Bone marrow (tissue), 2 donors: ENCODE measurements at regions not wholly inside any gene's neighbourhood (a gene's known extent, or its start where the extent isn't known, plus 50 kb on each side); places are given as distances from the start of the nearest gene placed in this dataset.

Experiments
- DNase-seq, 2 donors: peaks; one replicate each; lab custom pipeline; 2025; lab: John Stamatoyannopoulos, UW

DNA sequence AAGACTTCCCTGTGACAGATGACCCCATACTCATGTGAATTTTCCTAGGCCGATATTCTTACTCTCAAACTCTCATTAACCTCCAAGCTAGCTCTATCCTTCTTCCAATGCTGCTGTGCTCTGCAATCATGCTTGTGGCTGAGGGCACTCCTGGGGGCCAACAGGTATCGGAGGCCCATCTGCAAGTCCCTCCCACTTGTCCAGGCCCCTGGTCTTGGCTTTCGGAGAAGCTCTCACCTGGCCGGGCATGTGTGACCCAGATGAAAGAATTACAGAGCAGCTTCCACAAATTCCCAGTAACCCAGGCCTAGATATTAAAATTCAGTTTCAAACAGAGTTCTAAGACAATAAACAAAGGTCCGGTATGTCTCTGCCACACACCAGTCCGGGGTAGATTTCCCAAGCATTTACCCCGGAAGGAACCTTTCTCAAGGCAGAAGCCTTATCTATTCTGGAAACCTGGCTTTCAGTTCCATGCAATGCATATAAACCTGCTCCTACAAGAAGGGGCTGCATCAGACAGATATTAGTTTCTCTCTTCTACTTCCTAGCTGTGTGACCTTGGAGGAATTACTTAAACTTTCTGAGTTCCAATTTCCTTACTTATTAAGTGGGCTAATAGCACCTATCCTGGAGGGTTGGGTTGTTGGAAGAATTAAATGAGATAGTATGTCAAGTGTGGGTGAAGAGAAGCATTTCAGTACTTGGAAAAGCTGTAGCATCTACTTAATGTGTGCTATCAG lies 270.8 kb downstream of the PTTG2 start:
- DNase-seq = no peak

DNA sequence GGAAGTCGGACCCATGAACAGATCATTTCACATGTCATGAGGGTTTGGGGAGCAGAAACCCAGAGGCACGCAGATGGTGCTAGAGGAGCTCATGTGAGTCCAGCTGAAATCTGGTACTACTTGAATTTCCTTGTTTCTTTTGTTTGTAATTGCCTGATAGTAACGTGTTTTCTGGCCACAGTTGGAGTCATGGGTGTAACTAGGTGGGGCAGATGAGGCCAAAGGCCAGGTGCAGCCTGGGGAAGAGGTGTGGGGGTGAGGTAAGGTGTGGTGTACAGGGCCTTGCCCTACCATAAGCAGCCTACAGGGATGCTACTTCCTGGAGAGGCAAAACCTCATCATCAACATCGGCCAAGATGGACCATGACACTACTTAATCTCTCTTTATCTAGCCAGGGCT lies 271.4 kb downstream of the PTTG2 start:
- DNase-seq = no peak

DNA sequence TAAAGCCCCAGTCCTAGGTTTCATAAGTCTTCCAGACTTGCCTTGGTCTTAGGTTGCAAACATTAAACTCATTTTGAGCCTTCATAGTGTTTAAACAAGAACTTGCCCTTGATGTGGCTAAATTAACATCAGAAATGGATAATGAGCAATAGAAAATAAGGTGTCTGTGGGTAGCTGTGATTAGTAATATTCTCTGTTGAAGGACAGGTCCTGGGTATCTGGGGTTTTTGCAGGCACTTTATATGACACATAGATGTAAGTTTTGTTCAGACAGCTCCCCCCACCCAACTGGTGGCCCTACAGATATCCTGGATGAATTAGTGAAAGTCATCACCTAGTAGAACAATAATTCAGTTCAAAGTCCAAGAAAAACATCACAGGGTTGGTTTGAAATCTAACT lies 272.5 kb downstream of the PTTG2 start:
- no peak for DNase-seq

DNA sequence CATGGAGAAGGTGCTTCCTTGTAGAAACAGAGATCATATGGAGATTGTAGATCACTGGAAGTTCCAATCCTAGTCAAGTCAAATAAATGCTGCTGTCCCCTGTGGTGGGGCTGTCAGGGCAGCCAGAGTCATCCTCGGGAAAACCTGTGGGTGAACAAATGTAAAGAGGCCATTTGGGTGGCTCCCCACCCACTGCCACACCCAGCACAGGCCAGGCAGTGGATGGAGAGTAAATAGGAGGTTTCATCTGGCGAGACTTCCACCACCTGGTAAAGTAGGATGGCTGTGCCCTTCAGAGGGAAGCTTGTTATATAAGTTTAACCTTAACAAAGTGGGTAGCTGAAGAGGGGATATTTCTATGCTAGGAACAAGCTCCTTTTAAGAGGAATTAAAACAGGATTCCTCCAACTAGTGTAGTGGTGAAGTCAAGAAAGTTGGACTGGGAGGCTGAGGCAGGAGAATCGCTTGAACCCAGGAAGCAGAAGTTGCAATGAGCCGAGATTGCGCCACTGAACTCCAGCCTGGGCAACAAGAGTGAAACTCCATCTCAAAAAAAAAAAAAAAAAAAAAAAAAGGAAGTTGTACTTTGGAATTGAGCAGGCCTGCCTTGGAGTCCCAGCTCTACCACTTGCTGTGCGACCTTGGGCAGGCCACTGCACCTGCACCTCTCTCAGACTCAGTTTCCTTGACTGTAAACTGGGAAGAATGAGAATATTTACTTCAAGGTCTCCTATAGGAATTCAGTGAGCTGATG lies 273.7 kb downstream of the PTTG2 start:
- DNase-seq = no peak

DNA sequence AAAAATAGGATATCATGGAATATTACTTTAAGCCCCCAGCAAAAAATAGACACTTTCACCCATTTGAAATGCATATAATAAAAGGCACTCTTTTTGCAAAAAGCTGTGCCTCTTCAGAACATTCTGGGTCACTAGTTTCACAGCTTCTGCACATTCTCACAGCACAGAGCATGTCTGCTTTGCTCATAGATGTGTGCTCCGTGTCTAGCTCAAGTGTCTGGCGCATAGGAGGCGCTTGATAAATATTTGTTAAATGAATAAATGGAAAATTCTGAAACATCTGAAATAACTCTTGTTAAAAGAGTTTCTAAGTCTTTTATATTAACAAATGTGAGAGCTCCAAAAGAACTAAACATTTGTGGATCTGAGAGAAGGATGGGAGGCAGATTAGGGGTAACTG lies 275.2 kb downstream of the PTTG2 start:
- DNase-seq = no peak

DNA sequence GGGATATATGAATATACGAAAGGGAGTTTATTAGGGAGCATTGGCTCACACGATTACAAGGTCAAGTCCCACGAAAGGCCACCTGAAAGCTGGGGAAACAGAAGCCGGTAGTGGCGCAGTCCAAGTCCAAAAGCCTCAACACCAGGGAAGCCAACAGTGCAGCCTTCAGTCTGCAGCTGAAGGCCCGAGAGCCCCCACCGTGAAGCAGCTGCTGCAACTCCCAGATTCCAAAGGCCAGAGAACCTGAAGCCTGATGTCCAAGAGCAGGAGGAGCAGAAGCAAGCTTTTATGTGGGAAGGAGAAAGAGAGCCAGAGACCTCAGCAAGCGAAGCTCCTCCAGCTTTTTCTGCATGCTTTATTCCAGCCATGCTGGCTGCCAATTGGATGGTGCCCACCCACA lies 275.8 kb downstream of the PTTG2 start:
- no peak for DNase-seq

DNA sequence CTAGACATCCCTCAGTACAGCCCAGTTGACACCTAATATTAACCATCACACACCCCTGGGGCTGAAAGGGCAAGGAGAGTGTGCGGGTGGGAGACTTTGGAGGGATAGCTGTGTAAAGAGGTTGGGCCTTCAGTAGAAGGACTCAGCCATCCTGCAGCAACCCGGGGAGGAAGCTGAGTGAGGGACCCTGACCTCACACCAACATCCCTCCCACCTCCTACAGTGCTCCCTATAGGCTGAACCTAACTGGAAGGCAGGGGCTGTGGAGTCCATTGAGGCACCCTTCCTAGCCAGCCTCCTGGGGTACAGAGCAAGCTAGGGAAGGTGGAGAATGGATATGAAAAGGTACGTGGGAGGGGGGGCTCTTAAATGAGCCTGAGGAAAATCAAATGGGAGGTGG lies 276.3 kb downstream of the PTTG2 start:
- no peak for DNase-seq

DNA sequence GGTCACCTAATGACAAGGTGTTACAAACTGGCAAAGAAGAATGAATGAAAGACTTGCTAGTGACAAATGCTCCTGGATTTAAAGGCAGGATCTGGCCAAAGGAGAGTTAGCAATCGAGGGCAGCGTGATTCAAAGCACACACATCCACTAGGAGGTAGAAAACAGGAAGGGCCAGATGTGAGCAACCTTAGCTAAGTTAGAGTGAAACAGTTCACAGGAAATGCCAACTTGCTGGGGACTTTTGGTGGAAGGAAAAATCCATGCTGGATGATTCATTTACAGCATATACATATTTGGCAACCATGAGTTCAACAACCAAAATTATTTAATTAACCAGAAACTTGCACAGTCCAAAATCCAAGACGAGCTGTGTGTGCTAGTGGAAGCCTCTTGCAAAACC lies 276.9 kb downstream of the PTTG2 start:
- no peak for DNase-seq

DNA sequence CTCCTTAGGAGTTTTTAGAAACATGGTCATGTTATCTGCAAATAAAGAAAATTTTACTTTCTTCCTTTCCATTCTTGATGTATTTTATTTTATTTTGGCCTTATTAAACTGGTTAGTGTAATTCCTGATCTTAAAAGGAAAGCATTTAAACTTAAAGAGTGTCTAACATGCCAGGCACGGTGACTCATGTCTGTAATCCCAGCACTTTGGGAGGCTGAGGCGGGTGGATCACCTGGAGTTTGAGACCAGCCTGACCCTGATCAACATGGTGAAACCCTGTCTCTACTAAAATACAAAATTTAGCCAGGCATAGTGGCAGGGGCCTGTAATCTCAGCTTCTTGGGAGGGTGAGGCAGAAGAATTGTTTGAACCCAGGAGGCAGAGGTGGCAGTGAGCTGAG lies 281.3 kb downstream of the PTTG2 start:
- no peak for DNase-seq

DNA sequence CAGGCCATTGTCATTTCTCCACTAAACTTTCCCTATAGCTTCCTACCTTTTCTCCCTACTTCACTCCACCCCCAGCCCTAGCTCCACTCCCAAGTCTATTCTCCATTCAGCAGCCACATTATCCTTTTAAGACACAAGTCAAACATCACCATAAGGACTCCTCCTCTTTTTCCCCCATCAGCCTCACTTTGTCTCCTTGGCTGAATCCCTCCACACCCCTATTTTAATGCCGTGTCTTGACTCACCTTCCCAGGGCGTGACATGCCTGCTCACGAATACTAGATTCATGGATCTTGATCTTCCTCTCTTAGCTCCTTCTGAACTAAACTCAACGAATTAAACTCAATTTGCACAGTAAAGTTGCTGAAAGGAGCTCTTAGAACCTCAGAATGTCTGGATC lies 281.9 kb downstream of the PTTG2 start:
- no peak for DNase-seq

DNA sequence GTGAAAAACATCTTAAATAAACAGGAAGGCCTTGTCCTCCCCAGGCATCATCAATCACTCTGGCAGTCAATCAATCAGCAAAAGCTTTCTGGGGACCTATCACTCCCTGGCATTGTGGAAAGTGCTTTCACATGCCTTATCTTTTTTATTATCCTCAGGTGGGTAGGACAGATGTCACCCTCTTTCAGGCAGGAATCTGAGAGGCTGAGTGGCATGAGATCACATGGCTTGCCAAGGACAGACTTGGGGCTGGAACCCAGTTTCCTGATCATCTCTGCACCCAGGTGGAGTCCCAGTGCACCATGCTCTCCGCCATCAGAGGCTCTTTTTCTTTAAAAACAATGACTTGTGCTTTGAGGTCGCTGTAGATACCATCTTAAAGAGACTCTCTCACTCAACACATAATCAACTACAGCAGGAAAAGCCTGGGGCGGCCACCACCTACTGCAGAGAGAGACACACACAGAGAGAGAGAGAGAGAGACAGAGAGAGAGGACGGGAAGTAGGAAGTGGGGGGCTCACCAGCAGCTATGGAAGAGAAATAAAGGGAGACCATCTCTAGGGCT lies 282.7 kb downstream of the PTTG2 start:
- DNase-seq = no peak

DNA sequence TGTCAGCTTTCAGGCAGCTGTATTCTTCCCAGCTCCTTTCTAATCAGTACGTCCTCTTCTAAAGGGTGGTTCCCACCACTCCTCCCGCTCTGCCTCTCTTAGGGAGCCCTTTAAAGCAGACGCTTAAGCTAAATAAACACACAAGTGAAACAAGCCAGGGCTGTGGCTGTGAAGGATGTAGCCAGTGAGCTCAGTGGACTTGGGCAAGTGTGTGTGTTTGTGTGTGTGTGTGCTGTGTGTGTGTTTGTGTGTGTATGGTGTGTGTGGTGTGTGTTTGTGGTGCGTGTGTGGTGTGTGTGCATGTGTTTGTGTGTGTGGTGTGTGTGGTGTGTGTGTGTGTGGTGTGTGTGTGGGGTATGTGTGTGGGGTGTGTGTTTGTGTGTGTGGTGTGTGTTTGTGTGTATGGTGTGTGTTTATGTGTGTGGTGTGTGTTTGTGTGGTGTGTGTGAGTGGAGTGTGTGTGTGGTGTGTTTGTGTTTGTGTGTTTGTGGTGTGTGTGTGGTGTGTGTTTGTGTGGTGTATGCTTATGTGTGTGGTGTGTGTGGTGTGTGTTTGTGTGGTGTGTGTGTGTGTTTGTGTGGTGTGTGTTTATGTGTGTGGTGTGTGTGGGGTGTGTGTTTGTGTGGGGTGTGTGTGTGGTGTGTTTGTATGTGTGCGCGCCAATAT lies 283.3 kb downstream of the PTTG2 start:
- DNase-seq = no peak

DNA sequence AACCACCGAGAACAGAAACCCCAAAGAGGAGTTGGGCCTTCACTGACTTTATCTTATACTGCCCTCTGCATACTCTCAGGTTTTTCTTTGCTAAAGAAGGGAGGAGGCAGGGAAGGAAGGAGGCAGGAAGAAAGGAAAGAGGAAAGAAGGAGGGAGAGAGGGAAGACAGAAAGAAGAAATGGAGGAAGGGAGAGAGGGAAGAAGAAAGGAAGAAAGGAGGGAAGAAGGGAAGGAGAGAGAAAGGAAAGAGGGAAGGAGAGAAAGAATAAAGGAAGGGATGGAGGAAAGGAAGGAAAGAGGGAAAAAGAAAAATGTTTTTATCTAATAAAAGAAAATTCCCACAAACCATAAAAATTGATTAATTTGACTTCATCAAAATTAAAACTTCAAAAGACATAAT lies 294.6 kb downstream of the PTTG2 start:
- DNase-seq = no peak

DNA sequence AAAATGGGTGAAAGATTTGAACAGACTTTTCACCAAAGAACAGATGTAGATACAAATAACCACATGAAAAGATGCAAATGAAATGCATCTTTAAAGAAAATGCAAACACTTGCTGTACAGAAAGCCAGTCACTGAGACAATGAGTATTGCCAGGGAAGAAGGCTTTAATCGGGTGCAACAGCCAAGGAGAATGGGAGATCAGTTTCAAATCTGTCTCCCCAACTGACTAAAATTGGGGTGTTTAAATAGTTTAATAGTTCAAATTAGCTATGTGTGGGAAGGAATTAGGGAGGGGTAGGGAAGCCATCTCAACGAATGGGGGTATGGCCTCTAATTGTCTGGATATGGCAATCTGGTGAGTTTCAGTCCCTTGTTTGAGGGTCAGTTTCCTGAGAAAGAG lies 295.4 kb downstream of the PTTG2 start:
- DNase-seq = no peak

DNA sequence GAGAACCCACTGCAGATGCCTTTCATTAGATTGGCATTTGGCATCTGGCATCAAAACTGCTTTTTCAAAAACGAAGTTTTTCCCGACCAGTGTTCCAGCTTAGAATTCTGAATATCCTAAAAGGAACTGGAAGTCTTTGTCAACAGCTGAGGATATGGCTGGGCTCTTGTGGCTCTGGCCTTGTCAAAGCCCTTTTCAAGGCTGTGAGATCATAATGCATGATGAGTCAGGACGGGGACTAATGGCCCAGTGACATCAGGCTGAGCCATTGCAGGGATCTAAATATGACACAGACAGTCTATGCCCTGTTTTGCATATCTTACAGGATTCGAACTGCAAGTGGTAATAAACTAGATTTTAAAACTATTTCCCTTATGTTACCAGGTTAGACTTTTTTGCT lies 306.4 kb downstream of the PTTG2 start:
- DNase-seq = no peak

DNA sequence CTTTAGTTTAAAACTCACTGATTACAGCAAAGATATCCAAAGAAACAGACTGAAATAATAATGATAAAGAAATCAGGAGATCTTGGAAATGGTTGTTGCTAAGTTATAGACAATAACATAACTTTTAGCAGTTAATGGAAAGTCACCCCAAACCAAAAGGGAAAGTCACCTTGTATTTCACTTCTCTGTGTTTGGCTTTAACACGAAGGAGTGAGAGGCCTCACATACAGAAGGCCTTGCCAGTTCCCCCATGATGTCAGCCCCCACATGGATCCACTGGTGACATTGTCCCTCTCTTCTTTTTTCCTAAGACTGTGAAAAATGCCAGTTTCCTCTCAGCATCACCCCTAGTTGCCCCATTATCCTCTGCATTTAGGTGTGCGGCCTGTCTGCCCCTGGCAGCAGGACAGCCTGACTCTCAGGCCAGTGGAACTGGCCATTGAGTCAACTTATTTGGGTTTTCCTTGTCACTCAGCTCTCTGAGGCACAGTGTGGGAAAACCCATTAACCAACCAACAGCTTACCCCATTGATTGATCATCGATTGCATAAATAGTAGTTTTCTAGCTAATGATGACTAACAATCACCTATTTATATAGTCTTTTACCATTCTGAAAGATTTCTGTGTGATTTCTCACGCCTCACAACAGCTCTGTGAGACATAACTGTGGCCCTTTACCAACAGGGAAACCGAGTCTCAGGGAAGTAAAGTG lies 308.1 kb downstream of the PTTG2 start:
- no peak for DNase-seq

DNA sequence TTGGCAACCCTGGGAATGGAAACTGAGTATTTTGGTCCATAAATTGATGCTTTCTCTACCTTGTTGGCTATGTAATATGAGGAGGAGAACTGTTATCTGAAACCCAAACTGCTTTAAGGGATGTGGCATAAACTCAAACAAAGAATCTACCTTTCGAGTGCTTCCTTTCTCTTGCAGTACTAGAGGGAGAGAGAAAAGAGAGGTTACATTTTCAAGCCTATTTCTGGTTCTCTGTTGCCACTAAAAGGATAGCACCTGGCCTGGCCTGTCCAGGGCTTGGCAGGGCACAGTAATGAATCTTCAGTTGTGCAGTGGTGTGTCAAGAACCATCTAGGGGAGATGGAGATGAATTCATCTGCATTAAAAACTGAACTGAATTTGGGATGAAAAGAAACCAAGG lies 308.6 kb downstream of the PTTG2 start:
- no peak for DNase-seq

DNA sequence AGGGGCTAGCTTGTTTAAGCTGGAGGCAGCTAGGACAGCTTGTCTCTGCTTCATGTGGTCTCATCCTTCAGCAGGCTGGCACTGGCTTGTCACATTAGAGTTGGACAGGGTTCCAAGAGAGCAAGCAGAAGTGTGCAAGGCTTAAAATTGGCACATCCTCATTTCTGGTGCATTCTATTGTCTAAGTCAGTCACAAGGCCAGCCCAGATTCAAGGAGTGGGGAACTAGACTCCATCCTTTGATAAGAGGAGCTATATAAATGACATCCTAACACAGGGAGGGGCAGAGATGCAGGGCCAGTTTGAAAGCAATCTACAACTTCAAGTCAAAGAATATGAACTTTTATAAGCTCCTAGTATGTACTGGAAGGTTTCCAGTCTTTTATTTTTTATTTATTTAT lies 313.2 kb downstream of the PTTG2 start:
- no peak for DNase-seq

DNA sequence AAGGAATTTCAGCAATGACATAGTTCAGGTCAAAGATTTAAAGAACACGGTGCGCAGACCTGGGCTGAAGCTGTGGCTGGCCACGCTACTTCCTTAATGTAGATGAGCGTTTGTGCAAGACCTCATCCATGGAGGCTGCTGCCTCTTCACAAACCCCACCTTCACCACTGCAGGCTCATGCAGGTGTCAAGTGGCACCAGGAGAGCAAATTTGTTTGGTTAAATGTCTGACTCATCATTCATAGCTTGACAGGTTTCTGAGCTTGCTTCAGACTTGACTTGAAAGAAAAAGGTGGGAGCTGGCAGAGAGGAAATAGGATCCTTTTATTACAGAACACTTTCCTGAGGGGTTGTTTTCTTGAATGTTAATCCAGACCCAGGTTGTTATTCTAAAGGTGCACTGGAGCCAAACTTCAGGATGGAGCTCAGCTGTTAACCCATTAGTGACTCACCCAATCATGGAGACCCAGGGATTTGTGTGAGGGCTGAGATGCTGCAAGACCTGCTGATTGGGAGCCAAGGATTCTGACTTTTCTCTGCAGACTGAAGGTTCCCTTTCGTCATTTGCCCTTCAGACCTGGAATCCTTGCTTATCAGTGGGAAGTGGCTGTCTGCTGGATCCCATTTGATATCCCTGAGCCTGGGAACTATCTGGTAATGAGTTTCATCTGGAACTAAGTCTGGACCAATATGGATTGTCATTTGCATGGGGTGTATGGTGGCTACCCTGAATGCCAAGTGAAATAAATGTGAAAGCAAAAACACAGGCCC lies 315.3 kb downstream of the PTTG2 start:
- no peak for DNase-seq

DNA sequence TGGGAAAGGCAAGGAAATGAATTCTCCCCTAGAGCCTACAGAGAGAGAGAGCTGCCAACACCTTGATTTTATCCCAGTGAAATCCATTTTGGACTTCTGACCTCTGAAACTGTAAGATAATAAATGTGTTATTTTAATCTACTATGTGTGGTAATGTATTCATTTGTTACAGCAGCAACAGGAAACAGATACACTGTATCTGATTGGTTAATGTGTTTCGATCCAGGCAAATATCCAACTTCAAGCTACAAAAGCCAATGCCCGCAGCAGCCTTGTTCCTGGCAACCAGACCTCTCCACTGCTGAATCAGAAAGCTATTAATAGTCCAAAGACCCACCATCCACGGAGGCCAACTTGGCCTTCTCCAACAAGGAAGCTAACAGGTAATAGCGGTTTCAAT lies 318.1 kb downstream of the PTTG2 start:
- DNase-seq = no peak

DNA sequence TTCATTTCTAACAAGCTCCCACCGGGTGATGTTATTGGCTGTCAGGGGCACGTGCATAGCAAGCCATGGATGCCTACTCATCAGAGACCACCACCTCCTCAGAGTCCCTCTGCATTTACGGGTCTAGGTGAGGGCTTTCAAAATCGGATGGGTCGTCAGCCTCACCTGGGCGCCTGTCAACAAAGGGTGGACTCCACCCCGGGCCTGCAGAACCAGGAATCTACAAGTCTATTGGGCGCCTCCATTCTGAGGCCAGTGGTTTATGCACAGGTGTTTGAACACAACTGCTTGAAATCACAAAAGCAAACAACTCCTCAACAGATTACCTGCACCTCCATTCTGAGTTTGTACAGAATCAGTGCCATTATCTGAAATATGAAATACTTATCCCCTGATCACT lies 318.9 kb downstream of the PTTG2 start:
- DNase-seq = no peak
